Fibroblast of pulmonary artery (primary cell): ENCODE measurements at regions not wholly inside any gene's neighbourhood (a gene's known extent, or its start where the extent isn't known, plus 50 kb on each side); places are given as distances from the start of the nearest gene placed in this dataset.

Experiments used
- DNase-seq: peaks from one replicate; pipeline ENCODE4 v3.0.0-alpha.2; 2010; ENCODE audit warnings: low read depth
- H3K4me3 ChIP-seq: replicated peaks from 2 replicates; pipeline ENCODE4 v1.5.1; 2011; ENCODE audit warnings: low read depth, mild to moderate bottlenecking, control low read depth, low read length, moderate library complexity
- CTCF ChIP-seq: IDR thresholded peaks from 2 replicates; pipeline ENCODE4 v1.5.1; 2011; ENCODE audit warnings: mild to moderate bottlenecking, control low read depth, low read length, inconsistent platforms; ENCODE audit errors: missing control alignments

- TF ChIP-seq CTCF: no peak
- no peak for DNase-seq
- H3K4me3 ChIP-seq: no peak overlapping the region
These were observed 404.7 kb downstream of the LMO4 start for GRCh38 chr1:87733386-87733785.

GRCh38 chr1:87735750-87736149, 407.1 kb downstream of the LMO4 start:
- TF ChIP-seq CTCF: no peak
- no peak for DNase-seq

GRCh38 chr1:87739141-87739540, 410.5 kb downstream of the LMO4 start:
- DNase-seq: no peak
- TF ChIP-seq CTCF: no peak

More at GRCh38 chr1:87735750-87736149, 407.1 kb downstream of the LMO4 start:
- H3K4me3 ChIP-seq: no peak overlapping the region

GRCh38 chr1:87739704-87740103, 411.0 kb downstream of the LMO4 start:
- DNase-seq: no peak
- no peak for TF ChIP-seq CTCF
- H3K4me3 ChIP-seq: no peak overlapping the region

More at GRCh38 chr1:87739141-87739540, 410.5 kb downstream of the LMO4 start:
- H3K4me3 ChIP-seq: no peak overlapping the region

GRCh38 chr1:87743256-87743655, 414.6 kb downstream of the LMO4 start:
- no peak for DNase-seq
- no peak for TF ChIP-seq CTCF
- H3K4me3 ChIP-seq: no peak overlapping the region

- no peak for DNase-seq
- no peak for TF ChIP-seq CTCF
- no peak overlapping the region for H3K4me3 ChIP-seq
These were observed 415.4 kb downstream of the LMO4 start for GRCh38 chr1:87744056-87744455.

- no peak overlapping the region for H3K4me3 ChIP-seq
- DNase-seq: no peak
- no peak for TF ChIP-seq CTCF
These were observed 416.1 kb downstream of the LMO4 start for GRCh38 chr1:87744763-87745162.
